Dedifferentiated amniotic fluid mesenchymal stem cell (primary cell): ENCODE measurements at regions not wholly inside any gene's neighbourhood (a gene's known extent, or its start where the extent isn't known, plus 50 kb on each side); places are given as distances from the start of the nearest gene placed in this dataset.
A peak's percentile ranks its signal among the peaks of the same experiment; 100 is the strongest.
"Not testable (repeated sequence)": the region's sequence is repeated elsewhere in the genome, so short reads cannot be mapped to it uniquely, and the experiment has no call there.

ENCODE experiments used
- DNase-seq: peaks from one replicate; pipeline ENCODE4 v3.0.0-alpha.2; 2016; ENCODE audit errors: extremely low spot score

- no peak for DNase-seq
Measured at GRCh38 chr2:44051593-44052347, 56.0 kb upstream of the LRPPRC start.

- DNase-seq = no peak
Measured at GRCh38 chr2:44052584-44052983, 56.8 kb upstream of the LRPPRC start.

GRCh38 chr2:44053052-44053451 is 57.3 kb upstream of the LRPPRC start:
- no peak for DNase-seq

GRCh38 chr2:44053456-44053855 is 57.7 kb upstream of the LRPPRC start:
- DNase-seq = no peak

GRCh38 chr2:44055229-44055628 is 59.4 kb upstream of the LRPPRC start:
- DNase-seq = no peak

GRCh38 chr2:44055664-44056063 is 59.9 kb upstream of the LRPPRC start:
- no peak for DNase-seq

GRCh38 chr2:44056947-44057346 is 61.2 kb upstream of the LRPPRC start:
- no peak for DNase-seq

GRCh38 chr2:44060286-44060685 is 64.5 kb upstream of the LRPPRC start:
- DNase-seq = not testable (repeated sequence)

GRCh38 chr2:44060990-44061389 is 65.2 kb upstream of the LRPPRC start:
- DNase-seq = no peak

- DNase-seq = no peak
Measured at GRCh38 chr2:44061469-44061868, 65.7 kb upstream of the LRPPRC start.

- DNase-seq = no peak
Measured at GRCh38 chr2:44061876-44062275, 66.1 kb upstream of the LRPPRC start.

GRCh38 chr2:44063033-44063432 is 67.2 kb upstream of the LRPPRC start:
- DNase-seq = no peak

- DNase-seq = not testable (repeated sequence)
Measured at GRCh38 chr2:44064281-44064680, 68.5 kb upstream of the LRPPRC start.

- DNase-seq = not testable (repeated sequence)
Measured at GRCh38 chr2:44067012-44067790, 71.4 kb upstream of the LRPPRC start.

GRCh38 chr2:44067791-44068181 is 72.0 kb upstream of the LRPPRC start:
- not testable (repeated sequence) for DNase-seq

GRCh38 chr2:44071454-44072046 is 75.8 kb upstream of the LRPPRC start:
- no peak for DNase-seq

- not testable (repeated sequence) for DNase-seq
Measured at GRCh38 chr2:44073667-44074066, 77.9 kb upstream of the LRPPRC start.

GRCh38 chr2:44074795-44075194 is 79.0 kb upstream of the LRPPRC start:
- DNase-seq = not testable (repeated sequence)

- peak; percentile 75 for DNase-seq
Measured at GRCh38 chr2:44075541-44075940, 79.8 kb upstream of the LRPPRC start.

- no peak for DNase-seq
Measured at GRCh38 chr2:44077942-44078511, 82.2 kb upstream of the LRPPRC start.

GRCh38 chr2:44079686-44080085 is 83.9 kb upstream of the LRPPRC start:
- DNase-seq = no peak

- no peak for DNase-seq
Measured at GRCh38 chr2:44083054-44083453, 85.6 kb upstream of the PPM1B start.
